ENCODE measurements at regions not wholly inside any gene's neighbourhood (a gene's known extent, or its start where the extent isn't known, plus 50 kb on each side); places are given as distances from the start of the nearest gene placed in this dataset.

DNA sequence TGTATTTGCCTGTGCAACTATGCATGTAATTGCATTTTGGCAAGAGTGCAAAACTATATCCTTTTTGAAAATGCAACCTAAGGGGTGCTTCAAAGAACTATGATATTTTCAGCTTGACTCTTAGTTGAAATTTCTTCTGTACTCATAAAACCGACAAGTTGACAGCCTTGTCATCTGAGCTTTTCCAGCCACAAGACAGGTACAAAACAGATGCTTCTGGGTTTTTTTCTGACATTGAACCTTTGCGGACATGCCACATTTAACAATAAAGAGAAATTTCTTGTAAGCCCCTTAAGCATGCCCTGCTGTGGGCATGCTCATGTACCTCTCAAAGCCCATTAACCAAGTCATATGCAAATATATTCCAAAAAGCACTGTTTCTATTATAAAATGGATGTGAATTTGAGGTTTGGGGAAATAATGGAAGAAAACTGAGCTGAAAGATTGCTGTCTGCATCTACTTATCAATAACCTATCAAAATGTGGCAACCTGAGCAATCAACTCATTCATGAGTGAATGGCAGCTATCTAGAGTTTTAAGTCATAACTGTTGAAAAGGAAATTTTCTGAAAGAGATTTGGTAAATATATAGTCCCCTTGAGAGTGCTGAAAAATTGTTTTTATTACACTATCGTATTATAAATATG is 1117.0 kb upstream of the LRRTM3 start:
- H3K4me1 ChIP-seq (ENCODE audit: insufficient read depth, insufficient read length) = no peaks in the 10 kb centered on the region
- no peaks in the 10 kb centered on the region for H3K9me3 ChIP-seq (ENCODE audit: insufficient read depth, low read length)
- no peak for TF ChIP-seq ZNF274 (IDR thresholded peaks at IDR 0.05; ENCODE audit: low read depth, low read length)
- TF ChIP-seq YY1 (IDR thresholded peaks at IDR 0.05; ENCODE audit: insufficient read depth, insufficient read length) = no peak
- no peak for TF ChIP-seq SUZ12 (IDR thresholded peaks at IDR 0.05; ENCODE audit: extremely low read depth, insufficient read depth, insufficient read length)
- no peak overlapping the region for H3K4me3 ChIP-seq (ENCODE audit: insufficient read length, low read depth)
- no peaks in the 10 kb centered on the region for H3K27me3 ChIP-seq (ENCODE audit: insufficient read depth, insufficient read length)
- no peaks in the 10 kb centered on the region for H3K36me3 ChIP-seq (ENCODE audit: insufficient read depth, insufficient read length, low read length)
- H3K9ac ChIP-seq (ENCODE audit: insufficient read length, low read depth) = no peak overlapping the region
- DNase-seq (ENCODE audit: low read depth, low spot score) = no peak

DNA sequence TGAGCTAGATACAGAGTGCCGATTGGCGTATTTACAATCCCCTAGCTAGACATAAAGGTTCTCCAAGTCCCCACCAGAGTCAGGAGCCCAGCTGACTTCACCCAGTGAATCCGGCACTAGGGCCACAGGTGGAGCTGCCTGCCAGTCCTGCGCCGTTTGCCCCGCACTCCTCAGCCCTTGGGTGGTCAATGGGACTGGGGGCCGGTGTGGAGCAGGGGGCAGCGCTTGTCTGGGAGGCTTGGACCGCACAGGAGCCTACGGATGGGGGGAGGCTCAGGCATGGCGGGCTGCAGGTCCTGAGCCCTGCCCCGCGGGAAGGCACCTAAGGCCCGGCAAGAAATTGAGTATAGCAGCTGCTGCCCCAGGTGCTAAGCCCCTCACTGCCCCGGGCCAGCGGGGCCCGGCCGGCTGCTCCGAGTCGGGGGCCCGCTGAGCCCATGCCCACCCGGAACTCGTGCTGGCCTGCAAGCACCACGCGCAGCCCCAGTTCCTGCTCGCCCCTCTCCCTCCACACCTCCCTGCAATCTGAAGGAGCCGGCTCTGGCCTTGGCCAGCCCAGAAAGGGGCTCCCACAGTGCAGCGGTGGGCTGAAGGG is 1113.8 kb upstream of the LRRTM3 start:
- no peaks in the 10 kb centered on the region for H3K36me3 ChIP-seq (ENCODE audit: insufficient read depth, insufficient read length, low read length)
- no peak for TF ChIP-seq YY1 (IDR thresholded peaks at IDR 0.05; ENCODE audit: insufficient read depth, insufficient read length)
- TF ChIP-seq ZNF274 (IDR thresholded peaks at IDR 0.05; ENCODE audit: low read depth, low read length) = no peak
- TF ChIP-seq SUZ12 (IDR thresholded peaks at IDR 0.05; ENCODE audit: extremely low read depth, insufficient read depth, insufficient read length) = no peak
- no peak for DNase-seq (ENCODE audit: low read depth, low spot score)
- no peaks in the 10 kb centered on the region for H3K27me3 ChIP-seq (ENCODE audit: insufficient read depth, insufficient read length)
- no peaks in the 10 kb centered on the region for H3K4me1 ChIP-seq (ENCODE audit: insufficient read depth, insufficient read length)
- H3K4me3 ChIP-seq (ENCODE audit: insufficient read length, low read depth) = no peak overlapping the region
- H3K9ac ChIP-seq (ENCODE audit: insufficient read length, low read depth) = no peak overlapping the region
- H3K9me3 ChIP-seq (ENCODE audit: insufficient read depth, low read length) = no peaks in the 10 kb centered on the region

DNA sequence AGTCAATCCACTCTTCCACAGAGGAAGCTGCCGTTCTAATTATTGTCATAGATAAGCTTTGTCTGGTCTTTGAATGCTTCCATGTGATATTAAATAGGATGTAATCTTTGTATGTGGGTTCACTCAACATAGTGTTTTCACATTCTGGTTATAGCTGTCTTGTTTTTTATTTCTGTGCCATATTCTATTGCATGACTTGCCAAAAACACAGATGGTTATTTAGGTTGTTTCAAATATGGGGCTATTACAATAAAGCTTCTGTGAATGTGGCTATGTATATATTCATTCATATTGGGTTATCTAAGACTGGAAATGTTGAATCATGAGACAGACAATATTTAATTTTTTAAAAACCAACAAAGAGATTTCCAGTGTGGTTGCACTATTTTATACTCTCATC is 1109.3 kb upstream of the LRRTM3 start:
- Histone ChIP-seq H3K9ac (ENCODE audit: insufficient read length, low read depth) (no peak overlapping the region), H3K4me3 (ENCODE audit: insufficient read length, low read depth) (no peak overlapping the region), H3K9me3 (ENCODE audit: insufficient read depth, low read length) (no peaks in the 10 kb centered on the region), H3K27me3 (ENCODE audit: insufficient read depth, insufficient read length) (no peaks in the 10 kb centered on the region), H3K36me3 (ENCODE audit: insufficient read depth, insufficient read length, low read length) (no peaks in the 10 kb centered on the region), H3K4me1 (ENCODE audit: insufficient read depth, insufficient read length) (no peaks in the 10 kb centered on the region)
- no peak for DNase-seq (ENCODE audit: low read depth, low spot score)
- no peak for TF ChIP-seq SUZ12 (IDR thresholded peaks at IDR 0.05; ENCODE audit: extremely low read depth, insufficient read depth, insufficient read length)
- TF ChIP-seq YY1 (IDR thresholded peaks at IDR 0.05; ENCODE audit: insufficient read depth, insufficient read length) = no peak
- no peak for TF ChIP-seq ZNF274 (IDR thresholded peaks at IDR 0.05; ENCODE audit: low read depth, low read length)

DNA sequence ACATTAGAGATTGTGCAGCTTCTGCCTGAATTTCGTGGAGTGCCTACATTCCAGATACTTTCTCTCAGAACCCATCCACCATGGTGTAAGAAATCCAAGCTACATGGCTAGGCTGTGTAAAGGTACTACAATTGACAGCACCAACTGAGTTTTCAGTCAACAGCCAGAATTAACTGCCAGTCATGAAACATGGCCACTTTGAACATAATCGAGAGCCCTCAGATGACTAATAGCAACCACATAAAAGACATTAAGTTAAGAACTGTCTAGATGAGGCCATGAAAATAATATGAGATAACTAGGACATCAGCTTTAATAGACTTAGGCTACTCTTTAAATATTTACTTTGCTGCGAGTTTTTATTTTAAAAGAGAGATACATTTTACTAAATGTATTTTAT is 1106.8 kb upstream of the LRRTM3 start:
- H3K9ac ChIP-seq (ENCODE audit: insufficient read length, low read depth) = no peak overlapping the region
- H3K4me1 ChIP-seq (ENCODE audit: insufficient read depth, insufficient read length) = no peaks in the 10 kb centered on the region
- no peaks in the 10 kb centered on the region for H3K36me3 ChIP-seq (ENCODE audit: insufficient read depth, insufficient read length, low read length)
- no peaks in the 10 kb centered on the region for H3K9me3 ChIP-seq (ENCODE audit: insufficient read depth, low read length)
- TF ChIP-seq ZNF274 (IDR thresholded peaks at IDR 0.05; ENCODE audit: low read depth, low read length) = no peak
- TF ChIP-seq YY1 (IDR thresholded peaks at IDR 0.05; ENCODE audit: insufficient read depth, insufficient read length) = no peak
- no peak for TF ChIP-seq SUZ12 (IDR thresholded peaks at IDR 0.05; ENCODE audit: extremely low read depth, insufficient read depth, insufficient read length)
- DNase-seq (ENCODE audit: low read depth, low spot score) = no peak
- no peaks in the 10 kb centered on the region for H3K27me3 ChIP-seq (ENCODE audit: insufficient read depth, insufficient read length)
- no peak overlapping the region for H3K4me3 ChIP-seq (ENCODE audit: insufficient read length, low read depth)

- H3K4me3 ChIP-seq (ENCODE audit: insufficient read length, low read depth) = no peak overlapping the region
- H3K9me3 ChIP-seq (ENCODE audit: insufficient read depth, low read length) = no peaks in the 10 kb centered on the region
- no peak for DNase-seq (ENCODE audit: low read depth, low spot score)
- H3K4me1 ChIP-seq (ENCODE audit: insufficient read depth, insufficient read length) = no peaks in the 10 kb centered on the region
- no peaks in the 10 kb centered on the region for H3K36me3 ChIP-seq (ENCODE audit: insufficient read depth, insufficient read length, low read length)
- no peak for TF ChIP-seq ZNF274 (IDR thresholded peaks at IDR 0.05; ENCODE audit: low read depth, low read length)
- no peak for TF ChIP-seq SUZ12 (IDR thresholded peaks at IDR 0.05; ENCODE audit: extremely low read depth, insufficient read depth, insufficient read length)
- TF ChIP-seq YY1 (IDR thresholded peaks at IDR 0.05; ENCODE audit: insufficient read depth, insufficient read length) = no peak
- H3K27me3 ChIP-seq (ENCODE audit: insufficient read depth, insufficient read length) = no peaks in the 10 kb centered on the region
- H3K9ac ChIP-seq (ENCODE audit: insufficient read length, low read depth) = no peak overlapping the region
These were observed 1098.5 kb upstream of the LRRTM3 start for GRCh38 chr10:65827359-65827758.

GRCh38 chr10:65838811-65839210 is 1087.0 kb upstream of the LRRTM3 start:
- Histone ChIP-seq H3K9ac (ENCODE audit: insufficient read length, low read depth) (no peak overlapping the region), H3K4me1 (ENCODE audit: insufficient read depth, insufficient read length) (no peaks in the 10 kb centered on the region), H3K9me3 (ENCODE audit: insufficient read depth, low read length) (no peaks in the 10 kb centered on the region), H3K27me3 (ENCODE audit: insufficient read depth, insufficient read length) (no peaks in the 10 kb centered on the region), H3K36me3 (ENCODE audit: insufficient read depth, insufficient read length, low read length) (no peaks in the 10 kb centered on the region), H3K4me3 (ENCODE audit: insufficient read length, low read depth) (no peak overlapping the region)
- DNase-seq (ENCODE audit: low read depth, low spot score) = no peak
- no peak for TF ChIP-seq YY1 (IDR thresholded peaks at IDR 0.05; ENCODE audit: insufficient read depth, insufficient read length)
- TF ChIP-seq SUZ12 (IDR thresholded peaks at IDR 0.05; ENCODE audit: extremely low read depth, insufficient read depth, insufficient read length) = no peak
- TF ChIP-seq ZNF274 (IDR thresholded peaks at IDR 0.05; ENCODE audit: low read depth, low read length) = no peak

DNA sequence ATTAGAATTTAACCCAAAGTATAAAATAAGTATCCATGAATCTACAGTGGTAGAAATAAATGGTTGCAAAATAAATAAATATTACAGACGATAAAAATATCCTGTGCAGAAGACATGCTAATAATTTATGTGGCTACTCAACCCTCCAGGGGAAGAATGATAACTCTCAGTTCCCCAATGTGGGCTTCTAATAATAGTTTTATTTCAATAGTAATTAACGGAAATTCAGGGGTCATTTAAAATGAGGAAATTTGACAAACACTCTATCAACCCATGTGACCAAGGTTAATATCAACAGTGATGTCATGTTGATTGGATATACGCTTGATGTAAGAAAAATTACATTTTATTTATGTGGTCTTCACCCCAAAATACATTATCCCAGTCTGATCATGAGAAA is 1082.6 kb upstream of the LRRTM3 start:
- H3K4me1 ChIP-seq (ENCODE audit: insufficient read depth, insufficient read length) = no peaks in the 10 kb centered on the region

More for the DNA sequence above, 1082.6 kb upstream of the LRRTM3 start:
- Histone ChIP-seq H3K4me3 (ENCODE audit: insufficient read length, low read depth) (no peak overlapping the region), H3K36me3 (ENCODE audit: insufficient read depth, insufficient read length, low read length) (no peaks in the 10 kb centered on the region), H3K9ac (ENCODE audit: insufficient read length, low read depth) (no peak overlapping the region), H3K27me3 (ENCODE audit: insufficient read depth, insufficient read length) (no peaks in the 10 kb centered on the region), H3K9me3 (ENCODE audit: insufficient read depth, low read length) (no peaks in the 10 kb centered on the region)
- TF ChIP-seq SUZ12 (IDR thresholded peaks at IDR 0.05; ENCODE audit: extremely low read depth, insufficient read depth, insufficient read length) (no peak), ZNF274 (IDR thresholded peaks at IDR 0.05; ENCODE audit: low read depth, low read length) (no peak), YY1 (IDR thresholded peaks at IDR 0.05; ENCODE audit: insufficient read depth, insufficient read length) (no peak)
- no peak for DNase-seq (ENCODE audit: low read depth, low spot score)

Measured in NT2/D1 (cell line).